HepG2 (cell line): ENCODE measurements at regions not wholly inside any gene's neighbourhood (a gene's known extent, or its start where the extent isn't known, plus 50 kb on each side); places are given as distances from the start of the nearest gene placed in this dataset.

Experiments used
- SP1 ChIP-seq, 2 experiments: fragments of 450-650 bp in 1 of 2; sonication (generic) in 1 of 2; formaldehyde crosslinking in 1 of 2; IDR thresholded peaks; 2 replicates each; pipeline versions ENCODE4 v1.4.0 to v1.6.1; 2016 to 2020; ENCODE audit warnings: missing genetic modification reagents in 1 of 2
- STAG1 ChIP-seq: sonication (generic); formaldehyde crosslinking; IDR thresholded peaks from 2 replicates; pipeline ENCODE4 v1.4.0; 2020; ENCODE audit warnings: missing genetic modification reagents

- no peak for TF ChIP-seq SP1 (IDR thresholded peaks at IDR 0.05)
- no peak for TF ChIP-seq SP1 (CRISPR knock-in tag; IDR thresholded peaks at IDR 0.05)
- no peak for TF ChIP-seq STAG1 (CRISPR knock-in tag)
Observed at GRCh38 chr12:83271201-83271600, 584.5 kb downstream of the TMTC2 start.
